GM21526 (cell line): ENCODE measurements at regions not wholly inside any gene's neighbourhood (a gene's known extent, or its start where the extent isn't known, plus 50 kb on each side); places are given as distances from the start of the nearest gene placed in this dataset.

Source experiments
- ATAC-seq: cut with Tn5 transposase; IDR thresholded peaks from one replicate; pipeline ENCODE4 v1.9.1; 2021; ENCODE audit warnings: moderate library complexity; ENCODE audit not compliant: unreplicated experiment, low FRiP score

GRCh38 chr10:65335311-65335710 lies 1590.5 kb upstream of the LRRTM3 start:
- no peak for ATAC-seq

- ATAC-seq, result no peak
These were observed 1585.5 kb upstream of the LRRTM3 start for GRCh38 chr10:65340340-65340739.

- no peak for ATAC-seq
These were observed 1584.4 kb upstream of the LRRTM3 start for GRCh38 chr10:65341323-65341925.

GRCh38 chr10:65342245-65342644 lies 1583.6 kb upstream of the LRRTM3 start:
- no peak for ATAC-seq

GRCh38 chr10:65346466-65346865 lies 1579.4 kb upstream of the LRRTM3 start:
- ATAC-seq, result no peak

GRCh38 chr10:65348637-65349036 lies 1577.2 kb upstream of the LRRTM3 start:
- ATAC-seq, result no peak

GRCh38 chr10:65350611-65351010 lies 1575.2 kb upstream of the LRRTM3 start:
- no peak for ATAC-seq

- ATAC-seq, result no peak
These were observed 1570.6 kb upstream of the LRRTM3 start for GRCh38 chr10:65355141-65355680.

- no peak for ATAC-seq
These were observed 1567.3 kb upstream of the LRRTM3 start for GRCh38 chr10:65358565-65358964.

GRCh38 chr10:65360497-65360896 lies 1565.3 kb upstream of the LRRTM3 start:
- no peak for ATAC-seq

- ATAC-seq, result no peak
These were observed 1560.0 kb upstream of the LRRTM3 start for GRCh38 chr10:65365878-65366277.

- no peak for ATAC-seq
These were observed 1558.1 kb upstream of the LRRTM3 start for GRCh38 chr10:65367706-65368105.

- ATAC-seq, result no peak
These were observed 1550.3 kb upstream of the LRRTM3 start for GRCh38 chr10:65375528-65375927.

GRCh38 chr10:65377687-65378086 lies 1548.1 kb upstream of the LRRTM3 start:
- ATAC-seq, result no peak

- no peak for ATAC-seq
These were observed 1531.1 kb upstream of the LRRTM3 start for GRCh38 chr10:65394502-65395297.

- ATAC-seq, result no peak
These were observed 1530.2 kb upstream of the LRRTM3 start for GRCh38 chr10:65395631-65396030.

- ATAC-seq, result no peak
These were observed 1528.8 kb upstream of the LRRTM3 start for GRCh38 chr10:65396997-65397396.

- no peak for ATAC-seq
These were observed 1517.4 kb upstream of the LRRTM3 start for GRCh38 chr10:65408401-65408800.

GRCh38 chr10:65413001-65413400 lies 1512.8 kb upstream of the LRRTM3 start:
- ATAC-seq, result no peak

GRCh38 chr10:65415318-65415717 lies 1510.5 kb upstream of the LRRTM3 start:
- ATAC-seq, result no peak

GRCh38 chr10:65416094-65416493 lies 1509.7 kb upstream of the LRRTM3 start:
- no peak for ATAC-seq

- no peak for ATAC-seq
These were observed 1506.2 kb upstream of the LRRTM3 start for GRCh38 chr10:65419629-65420028.
